ENCODE measurements at regions not wholly inside any gene's neighbourhood (a gene's known extent, or its start where the extent isn't known, plus 50 kb on each side); places are given as distances from the start of the nearest gene placed in this dataset.

DNA sequence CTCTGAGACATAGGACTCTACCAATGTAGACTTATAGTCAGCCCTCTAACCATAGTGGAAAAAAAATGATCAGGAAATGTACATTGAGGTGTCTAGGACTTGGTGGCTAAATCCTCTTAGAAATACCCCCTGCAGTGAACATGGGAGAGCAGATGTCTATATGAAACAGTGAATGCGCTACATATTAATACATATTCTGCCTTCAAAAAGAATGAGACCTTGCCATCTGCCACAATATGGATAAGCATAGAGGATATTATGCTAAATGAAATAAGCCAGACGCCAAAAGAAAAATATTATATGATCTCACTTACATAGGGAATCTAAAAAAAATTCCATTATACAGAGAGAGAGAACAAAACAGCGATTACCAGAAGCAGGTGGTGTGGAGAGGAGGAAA lies 66.6 kb upstream of the HAO2 start:
- no peak for DNase-seq (ENCODE audit: low spot score)
- TF ChIP-seq, protein P1, sequence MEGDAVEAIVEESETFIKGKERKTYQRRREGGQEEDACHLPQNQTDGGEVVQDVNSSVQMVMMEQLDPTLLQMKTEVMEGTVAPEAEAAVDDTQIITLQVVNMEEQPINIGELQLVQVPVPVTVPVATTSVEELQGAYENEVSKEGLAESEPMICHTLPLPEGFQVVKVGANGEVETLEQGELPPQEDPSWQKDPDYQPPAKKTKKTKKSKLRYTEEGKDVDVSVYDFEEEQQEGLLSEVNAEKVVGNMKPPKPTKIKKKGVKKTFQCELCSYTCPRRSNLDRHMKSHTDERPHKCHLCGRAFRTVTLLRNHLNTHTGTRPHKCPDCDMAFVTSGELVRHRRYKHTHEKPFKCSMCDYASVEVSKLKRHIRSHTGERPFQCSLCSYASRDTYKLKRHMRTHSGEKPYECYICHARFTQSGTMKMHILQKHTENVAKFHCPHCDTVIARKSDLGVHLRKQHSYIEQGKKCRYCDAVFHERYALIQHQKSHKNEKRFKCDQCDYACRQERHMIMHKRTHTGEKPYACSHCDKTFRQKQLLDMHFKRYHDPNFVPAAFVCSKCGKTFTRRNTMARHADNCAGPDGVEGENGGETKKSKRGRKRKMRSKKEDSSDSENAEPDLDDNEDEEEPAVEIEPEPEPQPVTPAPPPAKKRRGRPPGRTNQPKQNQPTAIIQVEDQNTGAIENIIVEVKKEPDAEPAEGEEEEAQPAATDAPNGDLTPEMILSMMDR (IDR thresholded peaks at IDR 0.05; ENCODE audit: extremely low read depth, missing control alignments): no peak

DNA sequence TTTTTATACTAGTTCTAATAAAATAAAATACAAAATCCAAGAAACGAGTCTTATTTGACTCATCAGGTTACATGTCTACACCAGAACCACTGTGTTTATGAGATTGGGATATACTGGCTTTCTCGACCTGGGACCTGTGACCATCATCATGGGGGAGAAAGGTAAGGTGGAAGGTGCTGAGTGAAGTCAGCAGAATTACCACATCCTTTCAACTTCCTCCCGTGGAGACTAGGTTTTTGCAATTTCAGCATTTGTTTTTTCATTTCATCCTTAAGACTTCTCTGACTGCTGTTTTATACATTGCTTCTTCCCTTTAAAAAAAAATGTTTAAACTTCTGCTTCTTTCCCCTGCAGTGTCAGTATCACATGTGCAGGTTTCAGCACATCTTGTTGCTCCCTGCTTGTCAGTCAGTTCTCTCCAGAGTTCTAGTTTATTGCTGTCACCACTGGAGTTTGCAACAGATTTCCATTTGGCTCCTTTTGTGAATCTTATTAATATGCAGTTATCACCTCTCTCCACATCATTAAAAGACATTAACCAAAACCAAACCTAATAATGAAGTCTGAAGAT lies 60.4 kb upstream of the HAO2 start:
- TF ChIP-seq, protein P1 (IDR thresholded peaks at IDR 0.05; ENCODE audit: extremely low read depth, missing control alignments): no peak
- DNase-seq (ENCODE audit: low spot score): no peak

DNA sequence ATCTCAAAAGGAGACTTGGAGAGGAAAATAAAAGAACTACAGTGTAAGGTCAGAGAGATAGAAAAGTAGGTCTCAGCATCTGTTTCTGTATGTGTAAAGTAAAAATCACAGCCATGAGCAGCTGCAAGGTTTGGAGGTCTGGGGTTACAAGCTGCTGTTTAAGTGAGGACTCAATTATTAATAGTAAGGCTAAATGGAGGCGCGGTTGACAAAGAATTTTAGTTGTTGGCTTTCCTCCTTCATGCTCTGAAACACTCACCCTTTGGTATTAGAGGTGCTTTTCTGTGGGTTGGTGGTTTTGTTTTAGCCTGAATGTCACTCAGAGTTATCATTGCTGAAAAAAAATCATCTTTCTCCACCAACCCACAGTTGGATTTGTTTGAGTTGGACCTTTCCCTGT lies 59.8 kb upstream of the HAO2 start:
- TF ChIP-seq, protein P1 (IDR thresholded peaks at IDR 0.05; ENCODE audit: extremely low read depth, missing control alignments): no peak
- no peak for DNase-seq (ENCODE audit: low spot score)

DNA sequence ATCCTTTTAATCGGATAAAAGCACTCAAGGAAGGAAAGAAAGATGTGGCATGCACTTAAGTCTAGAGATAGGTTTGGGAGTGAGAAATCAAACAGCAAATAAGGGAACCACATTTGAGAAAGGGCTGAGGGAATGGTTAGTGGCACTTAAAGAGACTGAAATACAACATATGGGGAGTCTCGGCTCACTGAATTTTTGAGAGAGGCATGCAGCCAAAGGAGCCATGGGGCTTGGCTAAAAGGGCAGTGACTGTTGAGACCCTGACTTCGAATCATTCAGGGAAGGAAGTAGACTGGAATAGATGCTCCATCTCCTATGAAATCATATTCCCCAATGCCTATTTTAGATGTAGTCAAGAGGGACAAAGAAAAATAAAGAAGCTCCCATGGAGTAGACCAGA lies 58.3 kb upstream of the HAO2 start:
- DNase-seq (ENCODE audit: low spot score): no peak
- TF ChIP-seq, protein P1 (IDR thresholded peaks at IDR 0.05; ENCODE audit: extremely low read depth, missing control alignments): no peak

DNA sequence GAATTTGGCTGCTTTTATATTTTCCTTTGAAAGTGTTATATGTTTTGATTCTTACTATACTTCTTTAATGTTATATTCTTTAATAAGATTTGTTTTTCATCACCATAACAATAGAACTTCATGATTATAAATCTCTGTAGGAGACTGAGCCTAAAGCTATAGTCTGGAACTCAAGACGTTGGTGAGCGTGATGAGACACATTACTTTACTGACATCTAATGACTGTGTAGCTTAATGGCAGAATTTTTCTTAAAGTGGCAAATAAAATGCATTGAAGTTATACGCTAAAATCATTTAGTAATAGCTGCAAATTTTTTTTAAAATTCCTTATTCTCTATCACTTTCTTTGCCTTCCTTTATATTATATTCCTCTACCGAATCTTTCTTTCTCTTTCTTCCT lies 56.1 kb upstream of the HAO2 start:
- TF ChIP-seq, protein P1 (IDR thresholded peaks at IDR 0.05; ENCODE audit: extremely low read depth, missing control alignments): no peak
- no peak for DNase-seq (ENCODE audit: low spot score)

DNA sequence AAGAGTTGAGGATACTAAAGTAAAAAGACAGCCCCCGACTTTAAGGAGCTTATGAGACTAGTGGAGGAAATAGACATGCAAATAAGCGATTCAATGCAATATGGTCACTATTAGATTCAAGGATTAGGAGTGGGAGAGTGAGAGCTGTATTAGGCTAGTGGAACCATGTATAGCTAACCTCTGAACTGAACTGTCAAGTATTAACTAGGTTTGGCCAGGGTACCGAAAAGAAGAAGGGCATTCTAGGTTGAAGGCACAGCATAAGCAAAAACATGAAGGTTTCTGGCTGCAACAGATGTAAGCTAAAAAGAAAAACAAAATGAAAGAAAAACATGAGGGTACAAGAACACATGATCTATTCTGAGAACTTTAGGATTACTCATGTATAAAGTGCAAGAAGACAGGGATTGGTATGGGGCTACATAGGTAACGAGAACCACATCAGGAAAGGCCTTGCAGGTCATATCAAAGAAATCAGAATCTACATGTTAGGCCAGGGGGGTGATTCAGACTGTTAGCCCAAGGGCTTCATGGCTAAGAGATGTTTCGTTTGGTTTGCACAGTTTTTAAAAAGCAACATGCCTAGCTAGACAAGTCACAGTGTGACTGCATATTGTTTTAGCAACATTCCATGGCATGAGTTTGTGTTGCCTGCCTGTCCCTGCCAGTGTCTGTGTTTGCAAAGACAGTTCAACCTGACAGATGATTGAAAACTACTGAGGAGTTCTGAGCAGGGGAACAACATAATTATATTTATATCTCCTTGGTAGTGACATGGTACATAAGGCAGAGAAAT lies 54.4 kb upstream of the HAO2 start:
- TF ChIP-seq, protein P1 (IDR thresholded peaks at IDR 0.05; ENCODE audit: extremely low read depth, missing control alignments): no peak
- DNase-seq (ENCODE audit: low spot score): no peak

DNA sequence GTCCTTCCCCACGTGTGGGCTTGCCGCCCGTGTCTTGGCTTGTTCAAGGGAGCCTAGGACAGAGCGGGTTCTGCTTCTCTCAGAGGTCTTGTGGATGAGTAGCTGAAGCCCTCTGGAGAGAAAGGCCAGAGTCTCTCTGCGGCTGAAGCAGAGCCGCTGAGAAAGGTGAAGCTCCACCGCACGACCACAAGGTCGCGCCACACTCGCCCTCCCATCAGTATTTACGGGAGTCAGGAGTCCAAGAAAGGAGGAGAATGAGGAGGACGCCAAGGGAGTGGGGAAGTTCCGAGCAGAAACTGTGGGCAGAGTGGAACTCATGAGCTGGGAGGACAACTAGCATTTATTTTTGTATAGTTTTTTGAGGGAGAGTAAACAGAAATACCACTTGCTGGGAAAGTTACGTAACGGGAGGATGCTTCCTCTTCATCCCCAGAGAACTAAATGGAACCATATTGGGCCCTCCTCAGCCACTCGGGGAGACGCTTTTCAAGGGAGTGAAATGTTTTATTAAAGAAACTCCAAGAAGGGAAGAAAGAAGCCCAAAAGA lies 51.6 kb upstream of the HAO2 start:
- DNase-seq (ENCODE audit: low spot score): no peak
- TF ChIP-seq, protein P1 (IDR thresholded peaks at IDR 0.05; ENCODE audit: extremely low read depth, missing control alignments): no peak
